ENCODE measurements at regions not wholly inside any gene's neighbourhood (a gene's known extent, or its start where the extent isn't known, plus 50 kb on each side); places are given as distances from the start of the nearest gene placed in this dataset.

DNA sequence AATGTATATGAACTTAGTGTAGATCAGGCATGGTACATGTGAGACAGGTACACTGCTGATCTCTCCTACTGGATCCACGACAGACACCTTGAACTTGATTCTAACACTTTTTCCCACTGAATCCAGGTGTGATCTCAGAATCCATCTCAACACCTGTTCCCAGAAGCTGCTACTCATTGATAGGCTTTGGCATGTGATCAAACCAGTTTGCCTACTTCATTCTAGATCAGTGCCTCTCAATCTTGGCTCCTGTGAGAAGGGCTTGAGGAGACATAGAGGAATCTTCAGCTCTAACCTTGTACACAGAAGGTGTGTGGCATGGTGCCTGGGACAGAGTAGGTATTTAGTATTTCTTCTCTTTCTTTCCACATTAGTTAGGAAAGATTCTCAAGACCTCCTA lies 212.3 kb upstream of the ATP5MC3 start:
- Histone ChIP-seq H3K36me3 (ENCODE audit: control insufficient read depth, insufficient read depth, low read length) (no peaks in the 10 kb centered on the region), H3K27me3 (ENCODE audit: control insufficient read depth, insufficient read depth, low read length) (no peaks in the 10 kb centered on the region), H3K4me1 (ENCODE audit: control insufficient read depth, insufficient read depth, low read length) (no peaks in the 10 kb centered on the region), H3K9ac (ENCODE audit: low read depth, low read length) (no peak overlapping the region), H3K9me3 (ENCODE audit: control insufficient read depth, insufficient read depth, low read length) (no peaks in the 10 kb centered on the region), H3K4me3 (ENCODE audit: low read depth, low read length) (no peak overlapping the region)

DNA sequence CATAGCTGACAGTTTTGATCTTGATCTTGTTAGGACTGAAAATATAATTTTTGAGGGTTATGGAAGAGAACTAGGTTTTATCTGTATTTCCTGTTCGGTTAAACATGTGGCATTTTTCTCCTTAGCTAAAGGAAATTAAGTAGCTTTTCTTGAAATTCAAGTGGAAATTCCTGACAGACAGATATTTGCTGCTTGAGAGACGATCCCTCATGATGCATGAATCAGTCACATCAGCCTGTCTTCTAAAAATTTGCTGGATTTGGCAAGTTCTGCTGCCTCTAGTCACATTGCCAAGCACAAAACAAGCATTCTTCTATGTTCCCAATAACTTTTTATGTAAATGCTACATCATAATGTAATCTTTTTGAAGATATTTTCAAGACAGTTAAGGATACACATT lies 201.8 kb upstream of the ATP5MC3 start:
- Histone ChIP-seq H3K36me3 (ENCODE audit: control insufficient read depth, insufficient read depth, low read length) (no peaks in the 10 kb centered on the region), H3K9ac (ENCODE audit: low read depth, low read length) (no peak overlapping the region), H3K9me3 (ENCODE audit: control insufficient read depth, insufficient read depth, low read length) (no peaks in the 10 kb centered on the region), H3K4me1 (ENCODE audit: control insufficient read depth, insufficient read depth, low read length) (no peaks in the 10 kb centered on the region), H3K27me3 (ENCODE audit: control insufficient read depth, insufficient read depth, low read length) (no peaks in the 10 kb centered on the region), H3K4me3 (ENCODE audit: low read depth, low read length) (no peak overlapping the region)

- Histone ChIP-seq H3K4me1 (ENCODE audit: control insufficient read depth, insufficient read depth, low read length) (peaks cover 11% of the 10 kb centered on the region), H3K4me3 (ENCODE audit: low read depth, low read length) (no peak overlapping the region)
Observed at GRCh38 chr2:175373729-175374128, 192.2 kb upstream of the ATP5MC3 start.

DNA sequence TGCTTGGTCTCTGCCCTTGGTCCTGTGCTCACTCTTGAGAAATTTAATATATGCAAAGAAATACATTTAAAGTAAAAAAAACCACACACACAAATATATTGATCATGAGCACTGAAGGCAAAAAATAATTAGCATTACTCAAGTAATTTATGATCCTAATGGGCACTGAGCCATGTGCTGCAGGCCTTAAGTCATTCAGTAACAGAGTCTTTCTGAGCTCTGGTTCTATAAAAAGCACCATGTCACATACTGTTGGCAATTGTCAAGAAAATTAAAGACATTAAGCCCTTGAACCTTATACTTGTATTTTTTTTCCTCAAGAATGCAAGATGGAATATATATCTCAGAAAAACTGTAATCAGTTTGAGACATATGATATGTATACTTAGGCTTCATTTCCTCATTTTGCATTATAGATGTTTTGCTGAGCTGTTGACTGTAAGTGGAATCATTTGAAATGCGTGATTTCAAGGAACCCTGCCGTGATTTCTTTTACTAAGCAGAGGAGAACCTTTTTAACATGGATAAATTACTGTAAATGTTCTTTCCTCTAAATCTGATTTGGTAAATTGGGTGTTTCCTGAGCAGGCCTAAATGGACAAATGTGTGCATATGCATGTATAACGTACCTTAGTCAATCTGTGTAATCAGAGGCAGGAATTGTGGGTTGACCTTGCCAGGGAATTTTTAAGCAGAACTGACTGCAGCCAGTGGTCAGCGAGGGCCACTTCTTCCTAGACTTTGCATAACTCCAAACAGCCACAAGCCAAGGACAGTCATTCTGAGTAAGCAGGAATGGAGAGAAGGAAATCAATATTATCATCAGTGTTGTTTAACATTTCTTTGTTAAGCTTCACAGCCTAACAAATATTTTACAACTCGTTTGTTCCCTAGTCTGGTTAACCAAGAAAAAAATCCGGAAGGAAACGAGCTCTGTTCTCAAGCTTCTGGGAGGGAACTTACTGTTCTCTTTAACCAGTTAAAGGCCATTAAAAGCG lies 191.5 kb upstream of the ATP5MC3 start:
- Histone ChIP-seq H3K36me3 (ENCODE audit: control insufficient read depth, insufficient read depth, low read length) (no peaks in the 10 kb centered on the region), H3K4me1 (ENCODE audit: control insufficient read depth, insufficient read depth, low read length) (peaks cover 11% of the 10 kb centered on the region), H3K9ac (ENCODE audit: low read depth, low read length) (no peak overlapping the region), H3K9me3 (ENCODE audit: control insufficient read depth, insufficient read depth, low read length) (no peaks in the 10 kb centered on the region), H3K27me3 (ENCODE audit: control insufficient read depth, insufficient read depth, low read length) (no peaks in the 10 kb centered on the region), H3K4me3 (ENCODE audit: low read depth, low read length) (no peak overlapping the region)

More at GRCh38 chr2:175373729-175374128, 192.2 kb upstream of the ATP5MC3 start:
- H3K27me3 ChIP-seq (ENCODE audit: control insufficient read depth, insufficient read depth, low read length) = no peaks in the 10 kb centered on the region
- H3K9ac ChIP-seq (ENCODE audit: low read depth, low read length) = no peak overlapping the region
- H3K36me3 ChIP-seq (ENCODE audit: control insufficient read depth, insufficient read depth, low read length) = no peaks in the 10 kb centered on the region
- no peaks in the 10 kb centered on the region for H3K9me3 ChIP-seq (ENCODE audit: control insufficient read depth, insufficient read depth, low read length)

DNA sequence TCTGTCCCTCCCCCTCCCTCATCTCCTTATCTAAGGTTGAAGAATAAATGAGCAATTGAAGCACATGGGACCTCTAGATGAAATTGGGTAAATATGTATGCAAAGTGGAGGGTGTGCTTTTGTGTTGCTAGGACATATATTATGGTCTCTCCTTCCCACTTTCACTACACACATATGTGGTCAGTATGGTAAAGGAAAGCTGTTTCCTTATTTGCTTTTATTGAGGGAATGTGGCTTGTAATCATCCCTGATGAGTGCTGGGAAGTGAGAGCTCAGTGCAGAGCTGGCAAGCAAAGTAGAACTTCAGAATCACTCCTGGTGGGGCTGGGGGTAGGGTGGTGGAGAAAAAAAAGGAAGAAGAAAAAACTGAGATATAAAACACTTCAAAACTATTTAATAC lies 189.9 kb upstream of the ATP5MC3 start:
- Histone ChIP-seq H3K4me3 (ENCODE audit: low read depth, low read length) (no peak overlapping the region), H3K9me3 (ENCODE audit: control insufficient read depth, insufficient read depth, low read length) (no peaks in the 10 kb centered on the region), H3K36me3 (ENCODE audit: control insufficient read depth, insufficient read depth, low read length) (no peaks in the 10 kb centered on the region), H3K27me3 (ENCODE audit: control insufficient read depth, insufficient read depth, low read length) (peaks cover 2% of the 10 kb centered on the region), H3K9ac (ENCODE audit: low read depth, low read length) (no peak overlapping the region), H3K4me1 (ENCODE audit: control insufficient read depth, insufficient read depth, low read length) (peaks cover 11% of the 10 kb centered on the region)

- no peak overlapping the region for H3K4me3 ChIP-seq (ENCODE audit: low read depth, low read length)
- no peaks in the 10 kb centered on the region for H3K9me3 ChIP-seq (ENCODE audit: control insufficient read depth, insufficient read depth, low read length)
- no peaks in the 10 kb centered on the region for H3K4me1 ChIP-seq (ENCODE audit: control insufficient read depth, insufficient read depth, low read length)
- no peak overlapping the region for H3K9ac ChIP-seq (ENCODE audit: low read depth, low read length)
- no peaks in the 10 kb centered on the region for H3K36me3 ChIP-seq (ENCODE audit: control insufficient read depth, insufficient read depth, low read length)
- peaks cover 5% of the 10 kb centered on the region for H3K27me3 ChIP-seq (ENCODE audit: control insufficient read depth, insufficient read depth, low read length)
Observed at GRCh38 chr2:175366815-175367214, 185.3 kb upstream of the ATP5MC3 start.

DNA sequence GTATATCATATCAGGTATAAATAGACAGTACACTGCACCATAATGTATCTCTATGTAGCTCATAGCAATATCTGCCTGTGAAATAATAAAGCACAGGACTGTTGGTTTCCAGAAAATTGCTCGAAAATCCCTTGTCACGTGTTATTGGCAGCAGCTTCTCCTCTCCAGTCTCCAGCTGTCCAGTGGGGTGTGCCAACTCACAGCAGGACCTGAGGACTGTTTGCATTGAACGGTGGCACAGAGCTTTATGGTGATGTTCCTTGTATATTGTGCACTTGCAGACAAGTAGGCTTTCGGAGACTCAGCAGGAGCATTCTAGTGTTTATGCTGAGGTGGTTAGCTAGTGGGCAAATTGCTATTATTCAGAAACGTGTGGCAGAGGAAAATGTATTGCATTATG lies 182.2 kb upstream of the ATP5MC3 start:
- Histone ChIP-seq H3K27me3 (ENCODE audit: control insufficient read depth, insufficient read depth, low read length) (peaks cover 5% of the 10 kb centered on the region), H3K9ac (ENCODE audit: low read depth, low read length) (no peak overlapping the region), H3K4me1 (ENCODE audit: control insufficient read depth, insufficient read depth, low read length) (no peaks in the 10 kb centered on the region), H3K4me3 (ENCODE audit: low read depth, low read length) (no peak overlapping the region), H3K9me3 (ENCODE audit: control insufficient read depth, insufficient read depth, low read length) (no peaks in the 10 kb centered on the region), H3K36me3 (ENCODE audit: control insufficient read depth, insufficient read depth, low read length) (no peaks in the 10 kb centered on the region)

GRCh38 chr2:175362331-175362730 lies 180.8 kb upstream of the ATP5MC3 start:
- H3K36me3 ChIP-seq (ENCODE audit: control insufficient read depth, insufficient read depth, low read length) = no peaks in the 10 kb centered on the region
- H3K4me3 ChIP-seq (ENCODE audit: low read depth, low read length) = no peak overlapping the region
- no peaks in the 10 kb centered on the region for H3K4me1 ChIP-seq (ENCODE audit: control insufficient read depth, insufficient read depth, low read length)
- H3K9me3 ChIP-seq (ENCODE audit: control insufficient read depth, insufficient read depth, low read length) = no peaks in the 10 kb centered on the region
- no peak overlapping the region for H3K9ac ChIP-seq (ENCODE audit: low read depth, low read length)
- peaks cover 5% of the 10 kb centered on the region for H3K27me3 ChIP-seq (ENCODE audit: control insufficient read depth, insufficient read depth, low read length)

GRCh38 chr2:175359710-175360109 lies 178.2 kb upstream of the ATP5MC3 start:
- Histone ChIP-seq H3K27me3 (ENCODE audit: control insufficient read depth, insufficient read depth, low read length) (no peaks in the 10 kb centered on the region), H3K4me1 (ENCODE audit: control insufficient read depth, insufficient read depth, low read length) (no peaks in the 10 kb centered on the region), H3K4me3 (ENCODE audit: low read depth, low read length) (no peak overlapping the region)

GRCh38 chr2:175356901-175357300 lies 175.4 kb upstream of the ATP5MC3 start:
- Histone ChIP-seq H3K36me3 (ENCODE audit: control insufficient read depth, insufficient read depth, low read length) (no peaks in the 10 kb centered on the region), H3K27me3 (ENCODE audit: control insufficient read depth, insufficient read depth, low read length) (no peaks in the 10 kb centered on the region), H3K4me1 (ENCODE audit: control insufficient read depth, insufficient read depth, low read length) (no peaks in the 10 kb centered on the region), H3K9me3 (ENCODE audit: control insufficient read depth, insufficient read depth, low read length) (no peaks in the 10 kb centered on the region), H3K4me3 (ENCODE audit: low read depth, low read length) (no peak overlapping the region), H3K9ac (ENCODE audit: low read depth, low read length) (no peak overlapping the region)

More at GRCh38 chr2:175359710-175360109, 178.2 kb upstream of the ATP5MC3 start:
- no peak overlapping the region for H3K9ac ChIP-seq (ENCODE audit: low read depth, low read length)
- H3K9me3 ChIP-seq (ENCODE audit: control insufficient read depth, insufficient read depth, low read length) = no peaks in the 10 kb centered on the region
- H3K36me3 ChIP-seq (ENCODE audit: control insufficient read depth, insufficient read depth, low read length) = no peaks in the 10 kb centered on the region

DNA sequence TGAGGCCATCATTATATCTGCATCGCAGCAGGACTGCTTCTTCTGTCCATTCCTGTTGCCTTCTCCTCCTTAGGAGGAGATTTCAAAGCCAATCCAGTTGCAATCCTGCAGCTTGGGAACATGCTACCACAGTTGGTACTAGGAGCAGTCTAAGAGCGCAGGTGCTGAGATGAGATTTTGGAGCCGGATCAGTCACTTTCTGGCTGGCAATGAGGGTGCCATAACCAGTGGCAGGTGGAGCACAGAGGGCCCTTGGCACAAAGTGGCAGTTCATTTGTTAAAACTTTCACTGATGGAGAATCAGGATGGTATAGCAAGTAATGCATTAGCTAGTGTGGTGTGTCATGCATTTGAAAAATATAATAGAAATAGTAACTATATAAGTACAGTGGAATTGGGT lies 173.7 kb upstream of the ATP5MC3 start:
- Histone ChIP-seq H3K27me3 (ENCODE audit: control insufficient read depth, insufficient read depth, low read length) (no peaks in the 10 kb centered on the region), H3K9ac (ENCODE audit: low read depth, low read length) (no peak overlapping the region), H3K4me3 (ENCODE audit: low read depth, low read length) (no peak overlapping the region), H3K4me1 (ENCODE audit: control insufficient read depth, insufficient read depth, low read length) (no peaks in the 10 kb centered on the region), H3K36me3 (ENCODE audit: control insufficient read depth, insufficient read depth, low read length) (no peaks in the 10 kb centered on the region), H3K9me3 (ENCODE audit: control insufficient read depth, insufficient read depth, low read length) (no peaks in the 10 kb centered on the region)

DNA sequence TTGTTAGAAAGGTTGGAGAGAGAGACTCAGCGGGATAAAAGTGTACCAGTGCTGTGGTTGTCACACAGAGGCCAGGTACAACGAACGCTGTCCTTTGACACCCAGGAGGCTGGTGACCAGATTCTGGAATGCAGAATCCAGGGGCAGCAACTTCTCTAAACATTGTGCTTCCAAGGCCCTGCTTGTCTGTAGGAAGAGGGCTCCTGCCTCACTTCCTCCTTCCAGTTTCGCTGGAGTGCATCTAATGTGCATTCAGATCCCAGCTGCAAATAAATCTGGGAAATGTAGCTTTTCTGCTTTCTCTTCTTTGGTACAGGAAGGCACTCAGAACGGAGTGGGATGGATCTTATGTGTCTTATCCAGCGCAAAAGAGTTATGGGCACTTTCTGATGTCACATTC lies 171.8 kb upstream of the ATP5MC3 start:
- Histone ChIP-seq H3K9me3 (ENCODE audit: control insufficient read depth, insufficient read depth, low read length) (no peaks in the 10 kb centered on the region), H3K36me3 (ENCODE audit: control insufficient read depth, insufficient read depth, low read length) (no peaks in the 10 kb centered on the region), H3K4me3 (ENCODE audit: low read depth, low read length) (no peak overlapping the region), H3K4me1 (ENCODE audit: control insufficient read depth, insufficient read depth, low read length) (no peaks in the 10 kb centered on the region), H3K27me3 (ENCODE audit: control insufficient read depth, insufficient read depth, low read length) (no peaks in the 10 kb centered on the region), H3K9ac (ENCODE audit: low read depth, low read length) (no peak overlapping the region)
